GM12878 (cell line): ENCODE measurements at regions not wholly inside any gene's neighbourhood (a gene's known extent, or its start where the extent isn't known, plus 50 kb on each side); places are given as distances from the start of the nearest gene placed in this dataset.

ENCODE experiments used
- E4F1 ChIP-seq: fragments of 450-650 bp; IDR thresholded peaks from 2 replicates; pipeline ENCODE4 v1.6.1; 2018; ENCODE audit warnings: borderline replicate concordance, mild to moderate bottlenecking; ENCODE audit not compliant: partially characterized antibody
- EGR1 ChIP-seq, 2 experiments: IDR thresholded peaks; 1 replicate in 1 of 2; 2 replicates in 1 of 2; pipeline ENCODE4 v1.6.1; 2011 to 2012; ENCODE audit warnings: low read depth in 2 of 2, low read length in 2 of 2, borderline replicate concordance in 1 of 2, mild to moderate bottlenecking in 1 of 2, moderate library complexity in 1 of 2
- EP300 ChIP-seq, 2 experiments: fragments of 150-350 bp in 1 of 2; IDR thresholded peaks; 2 replicates each; pipeline ENCODE4 v1.6.1; 2011 to 2012; ENCODE audit warnings: low read depth in 2 of 2, low read length in 2 of 2, borderline replicate concordance in 1 of 2, improper control_type of control experiment in 1 of 2, inconsistent platforms in 1 of 2; ENCODE audit not compliant: control insufficient read depth in 1 of 2
- NR2C1 ChIP-seq: fragments of 450-650 bp; IDR thresholded peaks from 2 replicates; pipeline ENCODE4 v1.6.1; 2017; ENCODE audit warnings: antibody characterized with exemption, mild to moderate bottlenecking, moderate library complexity
- RCOR1 ChIP-seq: conservative IDR thresholded peaks from 2 replicates; pipeline ENCODE4 v1.6.1; 2012; ENCODE audit warnings: low read depth, low read length, improper control_type of control experiment
- SIN3A ChIP-seq: IDR thresholded peaks from 2 replicates; pipeline ENCODE4 v1.6.1; 2012; ENCODE audit warnings: low read depth, low read length, improper control_type of control experiment
- SPI1 ChIP-seq: IDR thresholded peaks from 2 replicates; pipeline ENCODE4 v1.6.1; 2011; ENCODE audit warnings: low read depth, mild to moderate bottlenecking, low read length, moderate library complexity, borderline replicate concordance; ENCODE audit not compliant: insufficient read depth
- ZBTB4 ChIP-seq: fragments of 450-650 bp; formaldehyde crosslinking; IDR thresholded peaks from 2 replicates; pipeline ENCODE4 v1.4.0; 2022; ENCODE audit warnings: mild to moderate bottlenecking, moderate library complexity
- ZNF687 ChIP-seq: fragments of 450-650 bp; IDR thresholded peaks from 2 replicates; pipeline ENCODE4 v1.6.1; 2017; ENCODE audit warnings: mild to moderate bottlenecking, moderate library complexity

DNA sequence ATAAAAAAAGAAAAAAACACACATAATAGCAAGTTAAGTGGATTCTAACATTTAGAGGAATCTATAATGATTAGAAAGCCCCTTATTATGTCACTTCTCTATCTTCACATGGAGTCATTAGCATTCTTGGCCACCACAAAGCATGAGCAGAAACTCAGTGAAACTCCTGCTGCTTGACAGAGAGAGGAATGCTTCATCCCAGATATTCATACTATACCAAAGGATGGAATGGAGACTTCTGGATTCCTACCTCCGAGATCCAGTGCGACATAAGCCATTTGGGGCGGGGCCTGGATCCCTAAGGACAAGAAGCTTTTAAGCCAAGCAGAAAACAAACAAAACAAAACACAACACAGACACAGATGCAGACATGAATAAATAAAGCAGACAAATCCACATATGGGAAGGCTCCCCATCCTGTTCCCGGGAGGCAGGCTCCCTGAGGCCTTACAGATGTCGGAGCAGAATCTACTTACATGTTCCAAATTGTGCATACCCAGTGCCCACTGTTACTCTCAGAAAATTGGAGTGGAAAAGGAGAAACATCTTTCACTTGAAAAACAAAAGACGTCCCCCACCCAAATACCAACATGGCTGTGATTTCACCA is 727.3 kb downstream of the MAFB start (continued):
- TF ChIP-seq E4F1 (no peak), NR2C1 (no peak), ZBTB4 (no peak), ZNF687 (no peak), RCOR1 (no peak), SIN3A (no peak), EGR1 (IDR thresholded peaks at IDR 0.05; ENCODE audit: borderline replicate concordance in 1 of 2, low read depth in 2 of 2, low read length in 2 of 2) (no peak), SPI1 (no peak), EP300 (IDR thresholded peaks at IDR 0.05; ENCODE audit: borderline replicate concordance in 1 of 2, control insufficient read depth in 1 of 2, low read depth in 2 of 2, low read length in 2 of 2) (no peak)
